ENCODE measurements at regions not wholly inside any gene's neighbourhood (a gene's known extent, or its start where the extent isn't known, plus 50 kb on each side); places are given as distances from the start of the nearest gene placed in this dataset.
A peak's percentile ranks its signal among the peaks of the same experiment; 100 is the strongest.
"Not testable (repeated sequence)": the region's sequence is repeated elsewhere in the genome, so short reads cannot be mapped to it uniquely, and the experiment has no call there.

GRCh38 chr14:106248321-106249192 lies 722.2 kb downstream of the TMEM121 start:
- TF ChIP-seq, protein P1, sequence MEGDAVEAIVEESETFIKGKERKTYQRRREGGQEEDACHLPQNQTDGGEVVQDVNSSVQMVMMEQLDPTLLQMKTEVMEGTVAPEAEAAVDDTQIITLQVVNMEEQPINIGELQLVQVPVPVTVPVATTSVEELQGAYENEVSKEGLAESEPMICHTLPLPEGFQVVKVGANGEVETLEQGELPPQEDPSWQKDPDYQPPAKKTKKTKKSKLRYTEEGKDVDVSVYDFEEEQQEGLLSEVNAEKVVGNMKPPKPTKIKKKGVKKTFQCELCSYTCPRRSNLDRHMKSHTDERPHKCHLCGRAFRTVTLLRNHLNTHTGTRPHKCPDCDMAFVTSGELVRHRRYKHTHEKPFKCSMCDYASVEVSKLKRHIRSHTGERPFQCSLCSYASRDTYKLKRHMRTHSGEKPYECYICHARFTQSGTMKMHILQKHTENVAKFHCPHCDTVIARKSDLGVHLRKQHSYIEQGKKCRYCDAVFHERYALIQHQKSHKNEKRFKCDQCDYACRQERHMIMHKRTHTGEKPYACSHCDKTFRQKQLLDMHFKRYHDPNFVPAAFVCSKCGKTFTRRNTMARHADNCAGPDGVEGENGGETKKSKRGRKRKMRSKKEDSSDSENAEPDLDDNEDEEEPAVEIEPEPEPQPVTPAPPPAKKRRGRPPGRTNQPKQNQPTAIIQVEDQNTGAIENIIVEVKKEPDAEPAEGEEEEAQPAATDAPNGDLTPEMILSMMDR (conservative IDR thresholded peaks at IDR 0.05; ENCODE audit: low read depth, low read length), result no peak
- no peaks in the 10 kb centered on the region for H3K4me1 ChIP-seq (ENCODE audit: low read depth, poor library complexity, severe bottlenecking)
- H3K4me2 ChIP-seq, result no peak overlapping the region
- no peaks in the 10 kb centered on the region for H3K79me2 ChIP-seq (ENCODE audit: insufficient read depth, low read depth)
- no peak overlapping the region for H2AFZ ChIP-seq (ENCODE audit: low read depth)
- H3K36me3 ChIP-seq (ENCODE audit: insufficient read depth), result no peaks in the 10 kb centered on the region
- H3K27ac ChIP-seq, result no peak overlapping the region
- H3K27me3 ChIP-seq (ENCODE audit: insufficient read depth, low read depth), result no peaks in the 10 kb centered on the region
- H4K20me1 ChIP-seq (ENCODE audit: insufficient read depth), result no peaks in the 10 kb centered on the region
- no peak overlapping the region for H3K9ac ChIP-seq
- H3K4me3 ChIP-seq (IDR thresholded peaks at IDR 0.05; ENCODE audit: insufficient read depth, low read depth, low read length), result no peak overlapping the region

DNA sequence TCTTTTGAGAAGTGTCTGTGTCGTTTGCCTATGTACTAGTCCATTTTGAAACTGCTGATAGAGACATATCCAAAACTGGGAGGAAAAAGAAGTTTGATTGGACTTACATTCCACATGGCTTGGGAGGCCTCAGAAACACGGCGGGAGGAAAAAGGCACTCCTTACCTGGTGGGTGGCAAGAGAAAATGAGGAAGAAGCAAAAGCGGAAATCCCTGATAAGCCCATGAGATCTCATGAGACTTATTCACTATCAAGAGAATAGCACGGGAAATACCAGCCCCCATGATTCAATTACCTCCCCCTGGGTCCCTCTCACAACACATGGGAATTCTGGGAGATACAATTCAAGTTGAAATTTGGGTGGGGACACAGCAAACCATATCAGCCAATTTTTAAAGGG lies 727.6 kb downstream of the TMEM121 start:
- not testable (repeated sequence) for H3K4me3 ChIP-seq (IDR thresholded peaks at IDR 0.05; ENCODE audit: insufficient read depth, low read depth, low read length); H3K36me3 ChIP-seq (ENCODE audit: insufficient read depth); H2AFZ ChIP-seq (ENCODE audit: low read depth); H3K79me2 ChIP-seq (ENCODE audit: insufficient read depth, low read depth); H3K9ac ChIP-seq; H4K20me1 ChIP-seq (ENCODE audit: insufficient read depth); H3K27ac ChIP-seq; H3K4me2 ChIP-seq; H3K27me3 ChIP-seq (ENCODE audit: insufficient read depth, low read depth); H3K4me1 ChIP-seq (ENCODE audit: low read depth, poor library complexity, severe bottlenecking)

DNA sequence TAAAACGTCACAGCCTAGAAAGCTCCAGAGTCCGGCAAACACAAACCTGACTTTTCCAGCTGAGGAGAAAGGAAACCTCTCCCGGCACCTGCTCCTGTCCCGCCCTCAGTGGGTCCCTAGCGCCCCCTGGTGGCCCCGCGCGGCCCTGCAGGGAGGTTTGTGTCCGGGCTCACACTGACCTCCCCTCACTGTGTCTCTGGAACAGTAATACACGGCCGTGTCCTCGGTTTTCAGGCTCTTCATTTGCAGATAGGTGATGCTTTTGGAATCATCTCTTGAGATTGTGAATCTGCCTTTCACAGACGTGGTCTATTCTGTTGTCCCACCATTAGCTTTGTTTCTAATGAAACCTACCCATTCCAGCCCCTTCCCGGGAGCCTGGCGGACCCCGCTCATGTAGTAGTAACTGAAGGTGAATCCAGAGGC lies 731.2 kb downstream of the TMEM121 start:
- not testable (repeated sequence) for H3K79me2 ChIP-seq (ENCODE audit: insufficient read depth, low read depth); H4K20me1 ChIP-seq (ENCODE audit: insufficient read depth); H3K4me1 ChIP-seq (ENCODE audit: low read depth, poor library complexity, severe bottlenecking); H3K36me3 ChIP-seq (ENCODE audit: insufficient read depth); H3K4me2 ChIP-seq; H3K27me3 ChIP-seq (ENCODE audit: insufficient read depth, low read depth); H3K9ac ChIP-seq; H3K4me3 ChIP-seq (IDR thresholded peaks at IDR 0.05; ENCODE audit: insufficient read depth, low read depth, low read length); H3K27ac ChIP-seq
- TF ChIP-seq, protein P1 (conservative IDR thresholded peaks at IDR 0.05; ENCODE audit: low read depth, low read length), result peak; percentile 57; the same call in 1 of the 2 replicates
- peak overlapping the region; percentile 18; the same call in 1 of the 2 replicates for H2AFZ ChIP-seq (ENCODE audit: low read depth)

- no peaks in the 10 kb centered on the region for H3K27me3 ChIP-seq (ENCODE audit: insufficient read depth, low read depth)
- H3K36me3 ChIP-seq (ENCODE audit: insufficient read depth), result no peaks in the 10 kb centered on the region
- H3K9ac ChIP-seq, result no peak overlapping the region
- no peak overlapping the region for H3K4me3 ChIP-seq (IDR thresholded peaks at IDR 0.05; ENCODE audit: insufficient read depth, low read depth, low read length)
- no peak overlapping the region for H3K4me2 ChIP-seq
- no peaks in the 10 kb centered on the region for H4K20me1 ChIP-seq (ENCODE audit: insufficient read depth)
- H2AFZ ChIP-seq (ENCODE audit: low read depth), result no peak overlapping the region
- TF ChIP-seq, protein P1 (conservative IDR thresholded peaks at IDR 0.05; ENCODE audit: low read depth, low read length), result 0 out of 2 replicates have a peak, but pooled peaks have one; percentile 20
- H3K27ac ChIP-seq, result no peak overlapping the region
- no peaks in the 10 kb centered on the region for H3K4me1 ChIP-seq (ENCODE audit: low read depth, poor library complexity, severe bottlenecking)
- no peaks in the 10 kb centered on the region for H3K79me2 ChIP-seq (ENCODE audit: insufficient read depth, low read depth)
These were observed 741.8 kb downstream of the TMEM121 start for GRCh38 chr14:106268013-106268727.
